T follicular helper cell (primary cell): ENCODE measurements at regions not wholly inside any gene's neighbourhood (a gene's known extent, or its start where the extent isn't known, plus 50 kb on each side); places are given as distances from the start of the nearest gene placed in this dataset.

Experiments
- DNase-seq: peaks from one replicate; pipeline ENCODE4 v3.0.0-alpha.2; 2020; ENCODE audit warnings: low read depth

DNA sequence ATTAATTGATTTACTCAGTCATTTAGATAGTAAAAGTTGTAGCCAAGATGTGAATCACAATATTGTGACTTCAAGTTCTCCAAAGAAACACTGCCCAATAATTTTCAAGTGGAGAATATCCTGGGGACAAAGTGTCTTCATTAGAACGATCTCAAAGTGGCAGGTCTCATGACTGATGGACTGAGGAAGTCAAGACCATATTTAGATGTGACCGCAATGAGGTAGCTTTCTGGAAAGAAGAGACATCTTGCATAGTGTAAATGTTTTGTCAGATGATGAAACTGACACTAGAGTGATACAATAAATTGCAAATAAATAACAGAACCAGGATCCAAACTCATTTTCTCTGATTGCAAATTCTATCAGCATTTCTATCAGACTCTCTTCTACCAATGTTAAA is 1476.9 kb downstream of the EFNB2 start:
- no peak for DNase-seq

DNA sequence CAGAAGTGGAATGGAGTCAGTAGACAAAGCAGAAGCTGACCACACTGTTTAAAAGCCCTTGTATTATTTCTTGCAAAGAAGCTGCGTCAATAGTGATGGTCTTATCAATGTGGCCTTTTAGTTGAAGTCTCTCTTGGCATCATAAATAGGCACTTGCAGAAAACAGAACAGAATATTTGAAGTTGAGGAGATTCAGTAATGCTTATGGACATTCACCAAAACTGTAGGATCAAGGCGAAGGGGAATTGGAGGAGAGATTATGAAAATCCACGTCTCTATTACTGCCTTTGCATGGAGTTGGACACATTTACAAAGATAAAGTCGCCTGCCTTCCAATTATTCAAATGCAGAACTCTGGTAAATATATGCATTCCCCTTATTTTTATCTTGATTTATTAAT is 1482.8 kb downstream of the EFNB2 start:
- no peak for DNase-seq

DNA sequence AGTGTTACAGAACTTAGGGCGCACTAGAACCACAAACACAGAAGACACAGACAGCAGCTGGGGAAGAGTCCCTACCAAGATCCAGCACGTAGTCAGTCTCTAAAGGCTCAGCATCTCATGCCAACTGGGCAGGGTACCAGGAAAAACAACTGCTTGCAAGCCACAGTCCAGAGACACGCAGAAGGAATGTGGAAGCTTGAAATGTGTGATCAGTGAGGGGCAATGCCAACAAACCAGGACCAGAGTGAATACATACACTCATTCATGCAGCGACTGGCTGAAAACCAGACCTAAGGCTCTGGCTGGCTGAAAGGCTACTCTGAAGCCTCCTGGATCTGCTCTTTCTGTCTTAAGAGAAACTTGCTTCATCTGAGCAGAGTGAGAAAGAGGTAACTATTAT is 1484.8 kb downstream of the EFNB2 start:
- no peak for DNase-seq

DNA sequence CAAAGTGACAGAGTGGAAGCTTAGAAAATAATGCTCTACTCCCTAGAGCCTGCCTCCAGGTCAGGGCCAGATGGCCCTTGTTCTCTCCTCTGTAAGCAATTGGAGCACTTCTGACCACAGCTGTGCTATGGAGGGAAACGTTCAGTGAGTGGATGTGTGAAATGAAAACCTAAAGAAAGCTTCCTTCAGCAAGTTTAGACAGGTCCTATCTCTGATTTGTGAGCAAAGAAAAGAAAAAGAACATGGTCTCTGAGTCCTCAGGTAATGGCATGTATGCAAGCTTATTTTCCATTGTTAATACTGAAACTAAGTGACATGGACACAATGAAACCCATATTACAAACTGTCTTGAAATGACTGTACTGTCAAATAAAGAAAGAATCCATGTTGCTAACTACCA is 1486.8 kb downstream of the EFNB2 start:
- no peak for DNase-seq

DNA sequence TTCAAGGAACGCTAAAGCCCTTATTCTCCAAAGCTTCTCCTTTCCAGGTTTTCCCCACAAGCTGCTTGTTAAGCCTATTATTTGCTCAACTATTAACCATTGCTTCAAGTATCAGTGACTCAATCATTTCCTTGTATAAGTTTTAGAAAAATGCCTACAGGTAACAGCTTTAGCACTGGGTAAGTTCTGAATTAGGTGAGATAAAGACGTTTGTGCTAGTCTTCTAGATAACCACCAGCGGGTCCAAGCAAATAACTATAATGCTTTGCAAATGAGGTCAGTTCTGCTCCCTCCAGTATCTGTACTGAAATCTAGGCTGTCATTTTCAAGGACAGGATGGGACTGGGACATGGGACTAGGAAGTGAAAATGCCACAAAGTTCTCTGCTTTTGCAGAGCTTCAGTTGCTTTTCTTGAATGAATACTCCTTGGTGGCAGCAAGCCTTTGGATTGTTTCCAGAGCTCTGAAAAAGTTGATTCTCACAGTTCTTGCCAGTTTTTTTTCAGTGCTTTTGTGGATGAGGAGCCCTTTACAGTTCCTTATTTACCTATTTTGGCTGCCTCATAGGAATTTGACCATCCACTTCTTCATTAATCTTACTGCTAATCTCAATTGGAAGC is 1487.7 kb downstream of the EFNB2 start:
- DNase-seq, result no peak

DNA sequence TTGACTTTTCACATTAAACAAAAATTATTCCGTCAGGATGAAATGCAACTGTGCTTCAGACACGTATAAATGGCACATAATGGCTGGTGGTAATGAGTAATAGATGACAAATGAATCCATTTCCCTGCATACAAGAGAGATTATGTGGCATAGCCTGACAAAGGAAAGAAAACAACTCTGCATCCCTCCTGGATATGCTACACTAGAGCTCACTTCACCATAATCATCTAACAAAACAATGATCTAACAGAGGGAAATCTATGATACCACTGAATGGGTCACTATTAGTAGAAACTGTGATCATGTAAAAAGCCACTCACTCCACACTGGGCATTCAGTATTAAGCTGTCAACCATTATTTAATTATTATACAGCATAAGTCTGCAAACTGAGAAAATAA is 1498.4 kb downstream of the EFNB2 start:
- DNase-seq, result no peak

DNA sequence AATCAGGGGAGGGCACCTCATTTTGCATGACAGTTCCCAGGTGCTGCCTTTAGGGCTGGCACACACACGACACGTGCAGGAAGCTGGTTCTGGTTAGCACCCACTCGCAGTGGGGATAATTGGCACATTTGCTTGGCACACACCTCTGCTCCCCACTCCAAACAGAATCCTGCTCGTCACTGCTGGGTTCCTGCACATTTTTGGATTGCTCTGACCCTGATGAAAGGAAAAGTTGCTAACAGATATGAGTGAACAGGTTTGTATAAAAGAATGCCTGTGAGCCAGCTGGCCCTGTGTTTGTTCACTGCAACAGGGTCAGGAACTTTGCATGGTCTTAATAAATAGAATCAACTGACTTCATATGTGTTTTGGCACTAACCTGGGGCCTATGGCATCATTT is 1500.4 kb downstream of the EFNB2 start:
- no peak for DNase-seq

DNA sequence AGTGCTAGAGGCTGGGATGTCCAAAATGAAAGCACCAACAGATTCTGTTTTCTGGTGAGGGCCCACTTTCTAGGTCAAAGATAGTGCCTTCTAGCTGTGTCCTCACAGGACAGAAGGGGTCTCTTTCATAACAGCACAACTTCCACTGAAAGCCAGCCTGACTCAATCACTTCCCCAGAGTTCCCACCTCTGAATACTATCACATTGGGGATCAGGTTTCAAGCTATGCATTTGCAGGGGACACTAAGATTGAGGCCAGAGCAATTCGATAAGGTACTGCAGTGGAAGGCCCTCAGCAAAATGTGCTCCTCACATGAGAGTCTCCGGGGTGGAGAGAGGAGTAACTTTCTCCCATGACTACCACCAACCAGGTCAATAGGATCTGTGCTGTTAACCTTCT is 1501.5 kb downstream of the EFNB2 start:
- no peak for DNase-seq

DNA sequence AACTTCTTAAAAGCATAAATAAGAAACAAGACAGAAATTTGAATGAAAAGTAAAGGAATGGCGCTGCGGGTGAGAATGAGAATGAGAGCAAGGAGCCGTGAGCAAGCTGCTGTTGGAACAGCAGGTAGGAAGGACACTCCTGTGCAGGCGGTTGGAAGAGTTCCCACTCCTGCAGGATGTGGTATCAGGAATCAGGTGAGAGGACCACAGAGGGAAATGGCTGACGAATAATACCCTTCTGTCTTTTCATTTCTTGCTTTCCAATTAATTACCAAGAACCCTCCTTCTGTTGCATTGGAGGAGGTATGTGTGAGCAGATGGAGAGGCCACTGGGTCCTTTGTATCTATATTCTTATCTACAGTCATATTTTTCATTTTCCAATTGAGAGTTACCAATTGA is 1504.2 kb downstream of the EFNB2 start:
- no peak for DNase-seq

DNA sequence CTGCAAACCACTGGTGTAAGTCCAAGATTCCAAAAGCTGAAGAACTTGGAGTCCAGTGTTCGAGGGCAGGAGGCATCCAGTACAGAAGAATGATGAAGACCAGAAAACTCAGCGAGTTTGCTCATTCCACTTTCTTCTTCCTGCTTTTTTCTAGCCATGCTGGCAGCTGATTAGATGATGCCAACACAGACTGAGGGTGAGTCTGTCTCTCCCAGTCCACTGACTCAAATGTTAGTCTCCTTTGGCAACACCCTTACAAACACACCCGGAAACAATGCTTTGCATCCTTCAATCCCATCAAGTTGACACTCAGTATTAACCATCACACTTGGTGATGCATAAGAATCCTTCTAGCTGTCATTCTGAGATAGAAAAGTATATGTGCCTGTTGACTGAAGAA is 1504.6 kb downstream of the EFNB2 start:
- DNase-seq, result no peak

DNA sequence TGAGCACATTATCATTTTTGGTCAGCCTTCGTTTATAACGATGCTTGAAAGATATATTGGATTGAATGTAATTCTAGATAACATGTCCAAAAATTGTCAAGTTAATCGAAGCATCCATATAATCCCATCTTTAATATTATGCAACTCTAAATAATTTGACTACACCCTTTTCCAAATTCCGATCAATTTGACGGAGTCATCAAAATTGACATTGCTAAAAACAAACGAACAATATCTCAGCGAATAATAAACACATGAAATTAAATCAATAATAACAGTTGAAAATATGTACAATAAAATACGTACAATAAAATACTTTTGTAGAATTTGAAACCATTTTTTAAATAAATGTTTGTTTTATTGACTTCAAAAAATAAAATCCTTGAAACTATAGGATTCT is 1516.4 kb downstream of the EFNB2 start:
- DNase-seq, result no peak

DNA sequence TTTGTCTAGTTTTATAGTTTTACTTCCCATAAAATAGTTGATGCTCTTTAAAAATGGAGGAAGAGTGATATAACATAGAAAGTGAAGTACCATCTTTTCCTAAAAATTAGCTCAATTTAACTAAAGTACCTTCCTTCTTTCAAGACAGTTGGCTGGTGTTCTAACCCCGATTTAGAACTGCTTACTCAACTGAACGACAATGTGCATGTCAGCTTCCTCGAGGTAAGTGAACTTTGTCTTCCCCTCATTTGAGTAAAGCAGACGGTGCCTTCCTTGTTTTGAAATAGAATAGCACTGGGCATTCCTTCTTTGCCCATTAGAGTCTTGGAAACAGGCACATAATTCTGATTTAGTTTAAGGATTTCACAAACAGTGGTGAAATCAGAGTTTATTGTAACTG is 1519.2 kb downstream of the EFNB2 start:
- no peak for DNase-seq

DNA sequence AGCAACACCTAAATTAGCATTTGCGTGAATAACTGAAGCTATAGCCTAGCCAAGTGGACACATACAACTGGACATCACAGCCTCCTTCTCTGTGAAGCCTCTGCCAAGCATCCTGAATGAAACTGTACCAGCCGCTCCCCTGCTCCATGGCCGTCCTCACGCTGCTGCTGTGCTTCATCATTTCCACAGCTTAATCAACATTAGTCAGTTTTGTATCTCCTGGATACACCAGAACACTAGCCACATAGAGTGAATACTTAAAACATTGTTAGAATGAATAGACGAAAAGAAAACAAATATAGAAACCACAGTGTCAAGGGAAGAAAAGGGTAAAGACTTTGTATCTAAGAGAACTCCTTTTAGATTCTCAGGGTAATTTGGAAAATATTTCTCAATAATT is 1526.9 kb downstream of the EFNB2 start:
- DNase-seq, result no peak

DNA sequence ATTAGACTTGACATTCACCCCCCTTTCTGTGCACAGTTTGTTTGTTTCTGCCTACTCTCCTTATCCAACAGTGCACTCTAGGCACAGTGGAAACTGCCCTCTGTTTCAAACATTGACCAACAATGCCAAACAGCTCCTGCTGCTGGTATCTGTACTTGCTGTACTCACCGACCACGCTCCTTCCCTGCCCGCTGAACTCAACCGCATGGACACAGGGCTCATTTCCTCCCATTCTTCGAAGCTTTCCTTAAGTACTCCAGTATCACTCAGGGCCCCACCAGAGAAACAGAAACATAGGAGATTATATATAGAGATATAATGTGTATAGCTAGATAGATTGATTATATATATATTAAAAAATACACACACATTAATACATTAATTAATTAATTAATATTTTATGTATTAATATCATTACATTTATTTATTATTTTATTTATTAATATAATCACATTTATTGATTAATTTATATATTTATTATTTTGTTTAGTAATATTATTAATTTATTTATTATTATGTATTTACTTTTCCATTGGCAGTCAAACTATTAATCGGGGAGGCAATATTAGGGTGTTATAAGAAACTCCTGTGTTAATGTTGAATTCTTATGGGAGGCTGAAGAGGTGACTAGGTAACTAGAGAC is 1528.2 kb downstream of the EFNB2 start:
- no peak for DNase-seq

DNA sequence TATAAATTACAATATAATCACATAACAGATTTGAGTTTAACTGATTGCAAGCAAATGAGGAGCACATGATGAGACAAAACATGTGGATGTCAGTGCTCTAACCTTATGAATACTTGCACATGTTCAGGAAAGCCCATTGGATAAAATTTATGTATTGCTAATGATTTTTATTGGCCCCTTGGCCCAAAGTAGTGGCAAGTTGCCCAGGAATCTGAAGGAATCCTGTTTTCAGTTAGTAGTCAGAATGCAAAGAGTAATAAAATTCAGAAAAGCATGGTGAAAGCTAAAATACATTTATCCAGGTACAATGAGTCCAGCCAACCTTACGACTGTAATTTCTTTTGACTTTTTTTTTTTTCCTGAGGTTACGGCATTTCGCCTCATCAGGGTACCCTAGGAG is 1539.4 kb downstream of the EFNB2 start:
- DNase-seq, result no peak

DNA sequence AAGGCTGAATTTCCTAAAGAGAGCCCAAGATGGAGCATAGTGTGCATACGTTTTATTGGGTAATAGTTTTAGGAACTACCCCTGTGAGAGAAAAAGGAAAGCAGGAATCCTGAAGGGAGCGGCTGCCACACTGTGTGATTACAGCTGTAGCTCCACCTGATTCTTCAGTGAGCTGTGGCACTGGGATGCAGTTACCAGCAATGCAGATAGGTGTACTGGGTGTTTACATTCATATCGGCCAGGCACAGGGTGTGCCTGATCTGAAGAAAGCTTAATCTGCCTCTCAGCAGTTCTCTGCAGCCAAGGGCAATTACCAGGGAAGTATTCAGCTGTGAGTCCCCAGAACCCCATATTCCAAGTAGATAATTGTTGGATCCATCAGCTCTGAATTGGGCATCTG is 1541.8 kb downstream of the EFNB2 start:
- DNase-seq, result no peak

DNA sequence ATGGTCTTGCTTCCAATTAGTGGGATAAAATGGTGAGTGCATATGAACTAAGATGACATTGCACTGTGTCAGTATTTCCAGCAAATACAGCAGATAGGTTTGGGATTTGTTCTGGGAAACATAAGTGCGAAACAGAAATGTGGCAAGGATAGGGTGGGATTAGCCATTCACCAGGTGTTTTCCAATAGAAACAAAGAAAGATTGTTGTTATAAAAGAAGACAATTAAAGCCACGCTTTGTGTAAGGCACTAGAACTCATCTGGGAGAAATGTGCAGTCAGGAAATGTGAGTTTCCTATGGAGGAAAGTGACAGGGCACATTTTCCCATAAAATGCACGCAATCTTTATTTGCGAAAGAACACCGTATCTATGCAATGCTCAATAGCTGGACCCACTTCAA is 1547.8 kb downstream of the EFNB2 start:
- DNase-seq, result no peak

DNA sequence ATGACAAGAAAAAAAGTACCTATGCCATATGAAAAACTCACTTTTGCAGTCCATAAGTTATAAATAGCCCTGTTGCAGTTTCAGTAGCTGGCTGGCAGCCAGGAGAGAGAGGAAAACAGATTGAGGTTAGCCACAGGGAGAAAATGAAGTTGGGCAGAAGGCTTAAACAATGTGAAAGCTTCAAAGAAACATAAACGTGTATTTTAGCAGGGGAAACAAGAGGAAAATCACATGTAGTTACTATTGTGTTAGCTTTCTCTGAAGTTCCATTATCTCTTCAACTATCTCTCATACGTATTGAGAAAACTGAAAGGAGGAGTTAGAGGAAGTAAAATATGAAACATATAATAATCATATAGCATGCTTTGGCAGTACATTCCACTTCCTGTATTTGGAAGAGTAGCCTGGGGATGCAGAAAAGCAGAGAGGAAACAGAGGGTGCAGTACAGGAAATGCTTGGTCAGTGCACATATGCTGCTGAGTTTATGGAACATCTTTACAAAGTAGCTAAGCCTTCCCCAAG is 1551.1 kb downstream of the EFNB2 start:
- no peak for DNase-seq

DNA sequence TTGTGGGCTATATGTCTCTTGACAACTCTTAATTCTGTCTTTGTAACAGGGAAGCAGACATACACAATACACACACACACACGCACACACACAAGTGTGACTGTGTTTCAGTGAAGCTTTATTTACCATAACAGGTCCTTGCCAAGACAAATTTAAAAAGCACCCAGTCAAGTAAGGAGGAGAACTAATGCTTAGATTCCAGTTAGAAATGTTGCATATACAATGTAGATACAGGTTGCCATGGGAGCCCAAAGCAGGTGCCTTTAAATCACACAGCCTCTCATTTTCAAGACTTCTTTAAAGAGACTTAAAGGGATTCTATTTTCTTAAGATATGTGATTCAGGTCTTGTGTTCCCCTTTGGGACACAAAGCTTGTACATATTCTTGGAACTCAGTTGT is 1551.9 kb downstream of the EFNB2 start:
- no peak for DNase-seq

DNA sequence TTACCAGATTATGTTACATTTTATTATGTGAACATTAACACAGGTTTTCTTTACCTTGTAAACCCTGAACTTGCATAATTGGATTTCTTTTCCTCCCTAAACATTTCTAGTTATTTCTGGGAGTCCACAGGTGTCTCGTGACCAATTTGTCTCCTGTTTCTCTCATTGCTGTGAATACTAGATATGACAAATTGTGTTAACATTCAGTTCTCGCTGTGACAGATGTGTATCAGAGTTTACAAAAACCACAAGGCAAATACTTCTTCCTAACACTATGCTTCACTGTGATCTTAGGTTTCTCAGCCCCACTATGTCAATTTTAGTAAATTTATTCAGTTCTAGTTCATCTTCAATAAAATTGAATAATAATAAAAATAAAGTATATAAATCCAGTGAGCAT is 1554.9 kb downstream of the EFNB2 start:
- no peak for DNase-seq

DNA sequence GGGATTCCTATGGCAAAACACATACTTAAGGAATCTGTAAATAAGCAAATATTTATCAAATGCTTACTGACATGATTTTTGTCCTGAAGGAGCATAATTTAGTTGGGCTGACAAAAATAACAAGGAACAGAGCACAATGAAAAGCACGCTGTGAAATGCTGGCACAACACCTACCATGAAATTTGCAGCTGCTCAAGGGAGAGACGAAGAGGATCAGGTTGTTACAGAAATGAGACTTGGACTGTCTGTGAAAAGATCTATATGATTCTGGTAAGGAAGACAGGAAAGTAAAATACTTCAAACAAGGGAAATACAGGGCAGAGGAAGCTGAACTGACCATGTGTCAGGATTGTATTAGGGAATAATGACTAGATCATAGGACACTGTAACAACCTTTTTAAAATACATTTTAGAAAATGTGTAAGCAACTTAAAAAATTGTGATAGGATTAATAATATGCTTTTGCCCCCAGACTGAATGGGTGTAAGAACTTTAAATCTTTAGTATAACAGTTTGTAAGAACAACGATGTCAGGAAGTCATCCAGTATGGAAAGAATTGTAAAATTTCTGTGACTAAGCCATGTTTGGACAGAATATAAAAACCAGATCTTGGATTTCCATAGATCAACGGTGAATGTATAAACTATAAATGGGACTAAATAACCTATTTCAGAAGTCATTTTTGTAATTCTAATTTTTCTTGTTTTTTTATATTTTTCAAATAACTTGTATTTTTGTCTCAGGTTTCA is 1556.0 kb downstream of the EFNB2 start:
- DNase-seq, result no peak

DNA sequence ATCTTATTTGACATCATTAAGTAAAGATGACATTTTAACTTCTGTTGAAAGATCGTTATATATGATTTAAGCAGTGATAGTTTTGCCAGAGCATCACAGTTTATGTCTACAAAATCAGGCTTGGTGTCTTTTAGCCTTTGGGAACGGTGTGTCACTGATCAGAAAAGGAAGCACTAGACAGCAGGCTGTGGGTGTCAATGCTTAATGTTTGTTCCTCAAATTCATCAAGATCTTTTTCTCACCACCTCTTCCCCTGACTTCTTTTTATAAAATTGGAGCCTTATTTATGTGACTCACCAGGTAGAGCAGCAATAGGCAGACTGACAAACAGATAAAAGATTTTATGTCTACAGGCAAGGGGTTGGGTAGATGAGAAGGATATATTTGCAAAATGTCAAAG is 1558.5 kb downstream of the EFNB2 start:
- no peak for DNase-seq

DNA sequence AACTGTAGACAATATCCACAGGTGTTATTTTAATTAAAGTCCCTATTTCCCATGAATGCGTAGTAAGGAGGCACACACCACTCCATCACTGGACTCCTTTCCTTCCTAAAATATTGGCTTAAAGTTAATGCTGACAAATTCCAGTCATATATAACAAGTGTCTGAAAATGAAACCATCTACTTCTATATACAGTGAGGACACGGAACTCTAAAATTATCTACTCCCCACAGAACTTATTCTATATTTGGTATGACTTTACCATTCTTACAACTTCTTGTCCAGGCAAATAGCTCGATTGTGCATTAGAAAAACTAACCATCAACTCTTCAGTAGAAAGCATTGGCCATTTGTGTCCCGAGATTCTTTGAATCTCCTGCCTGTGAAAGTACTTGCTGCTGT is 1560.2 kb downstream of the EFNB2 start:
- DNase-seq, result no peak
